ENCODE measurements at regions not wholly inside any gene's neighbourhood (a gene's known extent, or its start where the extent isn't known, plus 50 kb on each side); places are given as distances from the start of the nearest gene placed in this dataset.

DNA sequence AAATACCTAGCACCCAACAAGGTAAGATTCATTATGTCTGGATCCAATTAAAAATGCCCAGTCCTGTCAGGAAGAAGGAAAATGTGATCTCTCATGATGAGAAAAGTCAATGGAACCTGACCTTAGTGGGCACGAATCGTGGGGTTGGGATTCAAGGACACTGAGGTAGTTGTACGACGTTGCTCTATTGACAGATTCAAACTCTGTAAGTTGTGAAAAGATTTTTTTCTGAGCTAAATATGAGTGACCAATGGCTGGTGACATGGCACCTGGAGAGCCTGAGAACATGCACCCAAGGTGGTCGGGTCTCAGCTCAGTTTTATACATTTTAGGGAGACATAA lies 148.2 kb downstream of the NDUFA10 start:
- Histone ChIP-seq H2AFZ (replicated peaks) (no peak overlapping the region), H4K20me1 (ENCODE audit: low read depth) (no peaks in the 10 kb centered on the region), H3K9ac (no peak overlapping the region), H3K27me3 (no peaks in the 10 kb centered on the region), H3K4me1 (no peaks in the 10 kb centered on the region), H3K4me3 (no peak overlapping the region), H3K27ac (no peak overlapping the region), H3F3A (ENCODE audit: low read depth) (no peaks in the 10 kb centered on the region), H3K79me2 (ENCODE audit: low read depth) (no peaks in the 10 kb centered on the region), H3K4me2 (no peak overlapping the region), H3K36me3 (no peaks in the 10 kb centered on the region), H3K9me3 (ENCODE audit: low read depth) (no peaks in the 10 kb centered on the region)
- DNase-seq (ENCODE audit: low spot score) = no peak
- Mint-ChIP-seq H3K27ac (no peak overlapping the region), H3K36me3 (no peaks in the 10 kb centered on the region), H3K4me3 (no peak overlapping the region), H3K4me1 (peaks cover 3% of the 10 kb centered on the region), H3K9me3 (no peaks in the 10 kb centered on the region), H3K27me3 (ENCODE audit: insufficient read depth, low read depth) (peaks cover 1% of the 10 kb centered on the region)
- TF ChIP-seq EZH2phosphoT487 (IDR thresholded peaks at IDR 0.05) = no peak
- TF ChIP-seq, protein P1, sequence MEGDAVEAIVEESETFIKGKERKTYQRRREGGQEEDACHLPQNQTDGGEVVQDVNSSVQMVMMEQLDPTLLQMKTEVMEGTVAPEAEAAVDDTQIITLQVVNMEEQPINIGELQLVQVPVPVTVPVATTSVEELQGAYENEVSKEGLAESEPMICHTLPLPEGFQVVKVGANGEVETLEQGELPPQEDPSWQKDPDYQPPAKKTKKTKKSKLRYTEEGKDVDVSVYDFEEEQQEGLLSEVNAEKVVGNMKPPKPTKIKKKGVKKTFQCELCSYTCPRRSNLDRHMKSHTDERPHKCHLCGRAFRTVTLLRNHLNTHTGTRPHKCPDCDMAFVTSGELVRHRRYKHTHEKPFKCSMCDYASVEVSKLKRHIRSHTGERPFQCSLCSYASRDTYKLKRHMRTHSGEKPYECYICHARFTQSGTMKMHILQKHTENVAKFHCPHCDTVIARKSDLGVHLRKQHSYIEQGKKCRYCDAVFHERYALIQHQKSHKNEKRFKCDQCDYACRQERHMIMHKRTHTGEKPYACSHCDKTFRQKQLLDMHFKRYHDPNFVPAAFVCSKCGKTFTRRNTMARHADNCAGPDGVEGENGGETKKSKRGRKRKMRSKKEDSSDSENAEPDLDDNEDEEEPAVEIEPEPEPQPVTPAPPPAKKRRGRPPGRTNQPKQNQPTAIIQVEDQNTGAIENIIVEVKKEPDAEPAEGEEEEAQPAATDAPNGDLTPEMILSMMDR (IDR thresholded peaks at IDR 0.05) = no peak
- TF ChIP-seq EZH2 (IDR thresholded peaks at IDR 0.05) = no peak

GRCh38 chr2:239876271-239876947 lies 148.7 kb downstream of the NDUFA10 start:
- Histone ChIP-seq H3K36me3 (no peaks in the 10 kb centered on the region), H3K4me3 (no peak overlapping the region), H3K4me1 (no peaks in the 10 kb centered on the region), H2AFZ (replicated peaks) (no peak overlapping the region), H3K9me3 (ENCODE audit: low read depth) (no peaks in the 10 kb centered on the region), H3K4me2 (no peak overlapping the region), H3K9ac (no peak overlapping the region), H3K27ac (no peak overlapping the region), H3K79me2 (ENCODE audit: low read depth) (no peaks in the 10 kb centered on the region), H3F3A (ENCODE audit: low read depth) (no peaks in the 10 kb centered on the region), H4K20me1 (ENCODE audit: low read depth) (no peaks in the 10 kb centered on the region), H3K27me3 (no peaks in the 10 kb centered on the region)
- no peaks in the 10 kb centered on the region for H3K36me3 Mint-ChIP-seq
- no peaks in the 10 kb centered on the region for H3K9me3 Mint-ChIP-seq
- peaks cover 2% of the 10 kb centered on the region for H3K27me3 Mint-ChIP-seq (ENCODE audit: insufficient read depth, low read depth)
- TF ChIP-seq EZH2 (IDR thresholded peaks at IDR 0.05) (no peak), EZH2phosphoT487 (IDR thresholded peaks at IDR 0.05) (no peak)
- TF ChIP-seq, protein P1 (IDR thresholded peaks at IDR 0.05) = no peak
- no peak overlapping the region for H3K4me3 Mint-ChIP-seq
- no peak overlapping the region for H3K27ac Mint-ChIP-seq
- no peak for DNase-seq (ENCODE audit: low spot score)
- peaks cover 3% of the 10 kb centered on the region for H3K4me1 Mint-ChIP-seq

DNA sequence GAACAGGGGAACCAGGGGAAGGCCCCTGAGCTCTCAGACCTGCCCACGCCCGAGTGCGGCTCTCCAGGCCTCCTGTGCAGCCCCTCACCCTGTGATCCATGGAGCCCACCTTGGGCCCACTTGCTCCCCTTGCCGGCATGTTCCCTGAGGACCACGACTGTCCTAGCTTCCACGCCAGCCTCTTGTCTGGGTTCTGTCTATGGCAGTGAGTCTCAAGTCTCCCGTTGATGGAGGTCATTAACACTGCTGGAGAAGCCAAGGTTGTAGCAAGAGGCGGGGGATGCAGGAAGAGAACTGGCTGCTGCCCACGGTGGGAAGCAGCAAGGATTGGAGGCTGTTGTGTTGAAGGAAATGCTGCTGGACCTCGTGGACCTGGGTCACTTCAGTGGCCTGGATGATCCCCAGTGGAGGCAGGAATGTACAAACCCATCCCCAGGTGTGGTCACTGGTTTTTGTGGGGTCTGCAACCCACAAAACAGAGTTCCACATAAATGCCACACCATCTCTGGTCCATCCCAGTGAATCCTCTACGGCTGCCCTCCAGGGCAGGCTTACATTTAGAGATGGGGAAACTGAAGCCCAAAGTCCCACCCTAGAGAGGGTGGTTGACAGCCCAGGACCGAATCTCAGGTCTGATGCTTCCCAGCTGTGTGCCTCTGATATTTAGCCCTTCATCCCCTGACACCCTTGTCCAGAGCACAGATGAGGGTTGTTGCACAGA lies 150.3 kb downstream of the NDUFA10 start:
- Histone ChIP-seq H4K20me1 (ENCODE audit: low read depth) (no peaks in the 10 kb centered on the region), H2AFZ (replicated peaks) (no peak overlapping the region), H3K4me2 (no peak overlapping the region), H3K27me3 (no peaks in the 10 kb centered on the region), H3K9me3 (ENCODE audit: low read depth) (no peaks in the 10 kb centered on the region), H3F3A (ENCODE audit: low read depth) (no peaks in the 10 kb centered on the region), H3K9ac (no peak overlapping the region), H3K4me3 (no peak overlapping the region), H3K27ac (no peak overlapping the region), H3K79me2 (ENCODE audit: low read depth) (no peaks in the 10 kb centered on the region), H3K4me1 (no peaks in the 10 kb centered on the region), H3K36me3 (no peaks in the 10 kb centered on the region)
- Mint-ChIP-seq H3K36me3 (no peaks in the 10 kb centered on the region), H3K27ac (no peak overlapping the region), H3K4me1 (peaks cover 3% of the 10 kb centered on the region), H3K27me3 (ENCODE audit: insufficient read depth, low read depth) (peaks cover 2% of the 10 kb centered on the region), H3K9me3 (no peaks in the 10 kb centered on the region), H3K4me3 (no peak overlapping the region)
- no peak for TF ChIP-seq EZH2 (IDR thresholded peaks at IDR 0.05)
- no peak for TF ChIP-seq EZH2phosphoT487 (IDR thresholded peaks at IDR 0.05)
- TF ChIP-seq, protein P1 (IDR thresholded peaks at IDR 0.05) = no peak
- DNase-seq (ENCODE audit: low spot score) = no peak

All from neural progenitor cell (in vitro differentiated cells).